ENCODE measurements at regions not wholly inside any gene's neighbourhood (a gene's known extent, or its start where the extent isn't known, plus 50 kb on each side); places are given as distances from the start of the nearest gene placed in this dataset.
A peak's percentile ranks its signal among the peaks of the same experiment; 100 is the strongest.

DNA sequence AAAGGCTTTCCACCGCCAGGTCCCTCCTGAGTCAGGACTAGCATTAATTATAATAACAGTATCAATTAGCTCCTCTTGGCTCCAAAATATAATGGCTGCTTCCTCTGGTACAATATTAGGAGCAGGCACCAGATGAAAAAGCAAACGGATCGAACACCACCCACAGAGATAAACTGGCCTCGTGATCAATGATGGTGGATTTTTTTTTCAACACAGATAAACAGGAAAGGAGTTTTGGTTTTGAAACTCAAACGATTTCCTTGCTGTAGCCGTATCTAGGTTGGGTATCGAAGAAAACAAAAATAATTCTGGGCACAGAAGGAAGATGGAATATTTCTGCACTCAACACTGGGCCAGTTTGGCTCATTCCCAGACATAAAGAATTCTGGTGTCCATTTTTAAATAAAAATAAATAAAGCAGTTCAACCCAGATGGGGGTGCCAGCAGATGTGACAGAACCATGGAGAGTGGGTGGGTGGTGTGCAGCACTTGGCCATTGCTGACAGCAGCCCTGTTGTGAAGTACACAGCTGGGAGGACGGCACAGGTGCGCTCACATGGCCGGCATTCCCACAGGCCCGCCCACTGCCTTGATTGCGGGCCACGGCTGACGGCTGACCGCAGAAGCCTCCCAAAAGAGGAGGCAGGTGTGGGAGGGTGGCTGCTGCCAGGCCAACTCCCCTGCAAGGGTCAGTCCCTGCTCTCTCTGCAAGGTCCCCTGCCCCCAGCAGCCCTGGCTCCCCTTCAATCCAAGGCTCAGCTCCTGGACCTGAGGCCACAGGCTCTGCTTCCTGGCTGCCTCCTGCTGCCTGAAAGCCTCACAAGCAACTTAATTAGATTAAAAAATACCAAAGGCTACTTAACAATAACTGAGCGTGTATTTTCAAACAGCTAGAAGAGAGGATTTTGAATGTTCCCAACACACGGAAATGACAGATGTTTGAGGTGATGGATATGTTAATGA is 351.9 kb upstream of the ID2 start:
- no peak overlapping the region for H2BK120ac ChIP-seq (ENCODE audit: low read depth, low read length)
- H3K9ac ChIP-seq (ENCODE audit: low read length) = no peak overlapping the region
- H3K36me3 ChIP-seq (ENCODE audit: control insufficient read depth in 1 of 2, insufficient read depth in 2 of 2, low read depth in 1 of 2, low read length in 2 of 2) = no peaks in the 10 kb centered on the region
- no peak overlapping the region for H3K18ac ChIP-seq (ENCODE audit: low read depth in 1 of 2, low read length in 2 of 2)
- H3K79me1 ChIP-seq (replicated peaks; ENCODE audit: low read length, poor library complexity, severe bottlenecking) = no peaks in the 10 kb centered on the region
- H3K14ac ChIP-seq (ENCODE audit: low read length in 2 of 2) = no peak overlapping the region
- no peak overlapping the region for H3K4me2 ChIP-seq (ENCODE audit: low read length, poor library complexity, severe bottlenecking)
- H4K91ac ChIP-seq (ENCODE audit: low read length) = peak overlapping the region; percentile 32
- no peak overlapping the region for H3K4me3 ChIP-seq (ENCODE audit: insufficient read depth in 1 of 2, low read depth in 1 of 2, low read length in 2 of 2)
- no peak overlapping the region for H3K23ac ChIP-seq (ENCODE audit: low read length in 2 of 2)
- peaks cover 2% of the 10 kb centered on the region for H3K4me1 ChIP-seq (ENCODE audit: control insufficient read depth, insufficient read depth, low read depth, low read length)
- H2AFZ ChIP-seq (ENCODE audit: low read depth, low read length) = no peak overlapping the region
- H4K8ac ChIP-seq (ENCODE audit: low read length) = no peak overlapping the region
- no peak overlapping the region for H3K27ac ChIP-seq (ENCODE audit: low read length, poor library complexity, severe bottlenecking)
- no peak overlapping the region for H2BK5ac ChIP-seq (ENCODE audit: low read depth, low read length, poor library complexity, severe bottlenecking)
- no peaks in the 10 kb centered on the region for H3K9me3 ChIP-seq (ENCODE audit: control insufficient read depth, low read length)
- H2BK12ac ChIP-seq (ENCODE audit: low read length in 2 of 2) = no peak overlapping the region
- DNase-seq = no peak
- H3K4ac ChIP-seq (ENCODE audit: low read depth in 1 of 2, low read length in 2 of 2) = no peak overlapping the region
- H3K27me3 ChIP-seq (ENCODE audit: control insufficient read depth in 1 of 2, insufficient read depth in 1 of 2, low read length in 2 of 2) = peaks cover 0 to 3% of the 10 kb centered on the region in 2 experiments
- H2AK5ac ChIP-seq (ENCODE audit: low read length, severe bottlenecking) = no peak overlapping the region
- 96% methylated on average over 15 of the region's 17 CpGs for WGBS
- no peak overlapping the region for H2BK15ac ChIP-seq (ENCODE audit: low read depth, poor library complexity, severe bottlenecking)

- WGBS = 92% methylated on average over 2 of the region's 4 CpGs
- H2BK120ac ChIP-seq (ENCODE audit: low read depth, low read length) = no peak overlapping the region
- H3K27me3 ChIP-seq (ENCODE audit: control insufficient read depth in 1 of 2, insufficient read depth in 1 of 2, low read length in 2 of 2) = no peaks in the 10 kb centered on the region
- no peak overlapping the region for H4K8ac ChIP-seq (ENCODE audit: low read length)
- no peak overlapping the region for H2BK12ac ChIP-seq (ENCODE audit: low read length in 2 of 2)
- H3K14ac ChIP-seq (ENCODE audit: low read length in 2 of 2) = no peak overlapping the region
- H4K91ac ChIP-seq (ENCODE audit: low read length) = no peak overlapping the region
- H3K4me2 ChIP-seq (ENCODE audit: low read length, poor library complexity, severe bottlenecking) = no peak overlapping the region
- no peaks in the 10 kb centered on the region for H3K36me3 ChIP-seq (ENCODE audit: control insufficient read depth in 1 of 2, insufficient read depth in 2 of 2, low read depth in 1 of 2, low read length in 2 of 2)
- DNase-seq = no peak
- H3K4me1 ChIP-seq (ENCODE audit: control insufficient read depth, insufficient read depth, low read depth, low read length) = peaks cover 4% of the 10 kb centered on the region
- H3K18ac ChIP-seq (ENCODE audit: low read depth in 1 of 2, low read length in 2 of 2) = no peak overlapping the region
- no peak overlapping the region for H3K23ac ChIP-seq (ENCODE audit: low read length in 2 of 2)
- H3K9me3 ChIP-seq (ENCODE audit: control insufficient read depth, low read length) = no peaks in the 10 kb centered on the region
- no peak overlapping the region for H2AFZ ChIP-seq (ENCODE audit: low read depth, low read length)
- no peak overlapping the region for H3K4me3 ChIP-seq (ENCODE audit: insufficient read depth in 1 of 2, low read depth in 1 of 2, low read length in 2 of 2)
- H2BK5ac ChIP-seq (ENCODE audit: low read depth, low read length, poor library complexity, severe bottlenecking) = no peak overlapping the region
- H3K4ac ChIP-seq (ENCODE audit: low read depth in 1 of 2, low read length in 2 of 2) = no peak overlapping the region
- H3K79me1 ChIP-seq (replicated peaks; ENCODE audit: low read length, poor library complexity, severe bottlenecking) = no peaks in the 10 kb centered on the region
- no peak overlapping the region for H3K27ac ChIP-seq (ENCODE audit: low read length, poor library complexity, severe bottlenecking)
- H2AK5ac ChIP-seq (ENCODE audit: low read length, severe bottlenecking) = no peak overlapping the region
- H2BK15ac ChIP-seq (ENCODE audit: low read depth, poor library complexity, severe bottlenecking) = no peak overlapping the region
- no peak overlapping the region for H3K9ac ChIP-seq (ENCODE audit: low read length)
These were observed 350.8 kb upstream of the ID2 start for GRCh38 chr2:8331068-8331467.

GRCh38 chr2:8332646-8333045 is 349.2 kb upstream of the ID2 start:
- H3K4ac ChIP-seq (ENCODE audit: low read depth in 1 of 2, low read length in 2 of 2) = no peak overlapping the region
- no peak overlapping the region for H2AFZ ChIP-seq (ENCODE audit: low read depth, low read length)
- no peak overlapping the region for H3K27ac ChIP-seq (ENCODE audit: low read length, poor library complexity, severe bottlenecking)
- no peak overlapping the region for H3K4me2 ChIP-seq (ENCODE audit: low read length, poor library complexity, severe bottlenecking)
- no peak overlapping the region for H2AK5ac ChIP-seq (ENCODE audit: low read length, severe bottlenecking)
- H3K36me3 ChIP-seq (ENCODE audit: control insufficient read depth in 1 of 2, insufficient read depth in 2 of 2, low read depth in 1 of 2, low read length in 2 of 2) = no peaks in the 10 kb centered on the region
- H3K9ac ChIP-seq (ENCODE audit: low read length) = no peak overlapping the region
- no peaks in the 10 kb centered on the region for H3K9me3 ChIP-seq (ENCODE audit: control insufficient read depth, low read length)
- DNase-seq = no peak
- H3K14ac ChIP-seq (ENCODE audit: low read length in 2 of 2) = no peak overlapping the region
- peaks cover 4% of the 10 kb centered on the region for H3K4me1 ChIP-seq (ENCODE audit: control insufficient read depth, insufficient read depth, low read depth, low read length)
- H3K4me3 ChIP-seq (ENCODE audit: insufficient read depth in 1 of 2, low read depth in 1 of 2, low read length in 2 of 2) = no peak overlapping the region
- WGBS = 90% methylated on average over 9 of the region's 9 CpGs
- no peak overlapping the region for H3K23ac ChIP-seq (ENCODE audit: low read length in 2 of 2)
- no peak overlapping the region for H4K91ac ChIP-seq (ENCODE audit: low read length)
- H2BK120ac ChIP-seq (ENCODE audit: low read depth, low read length) = no peak overlapping the region
- no peaks in the 10 kb centered on the region for H3K27me3 ChIP-seq (ENCODE audit: control insufficient read depth in 1 of 2, insufficient read depth in 1 of 2, low read length in 2 of 2)
- no peak overlapping the region for H2BK12ac ChIP-seq (ENCODE audit: low read length in 2 of 2)
- no peak overlapping the region for H4K8ac ChIP-seq (ENCODE audit: low read length)
- no peak overlapping the region for H2BK5ac ChIP-seq (ENCODE audit: low read depth, low read length, poor library complexity, severe bottlenecking)
- H2BK15ac ChIP-seq (ENCODE audit: low read depth, poor library complexity, severe bottlenecking) = no peak overlapping the region
- no peak overlapping the region for H3K18ac ChIP-seq (ENCODE audit: low read depth in 1 of 2, low read length in 2 of 2)
- no peaks in the 10 kb centered on the region for H3K79me1 ChIP-seq (replicated peaks; ENCODE audit: low read length, poor library complexity, severe bottlenecking)

DNA sequence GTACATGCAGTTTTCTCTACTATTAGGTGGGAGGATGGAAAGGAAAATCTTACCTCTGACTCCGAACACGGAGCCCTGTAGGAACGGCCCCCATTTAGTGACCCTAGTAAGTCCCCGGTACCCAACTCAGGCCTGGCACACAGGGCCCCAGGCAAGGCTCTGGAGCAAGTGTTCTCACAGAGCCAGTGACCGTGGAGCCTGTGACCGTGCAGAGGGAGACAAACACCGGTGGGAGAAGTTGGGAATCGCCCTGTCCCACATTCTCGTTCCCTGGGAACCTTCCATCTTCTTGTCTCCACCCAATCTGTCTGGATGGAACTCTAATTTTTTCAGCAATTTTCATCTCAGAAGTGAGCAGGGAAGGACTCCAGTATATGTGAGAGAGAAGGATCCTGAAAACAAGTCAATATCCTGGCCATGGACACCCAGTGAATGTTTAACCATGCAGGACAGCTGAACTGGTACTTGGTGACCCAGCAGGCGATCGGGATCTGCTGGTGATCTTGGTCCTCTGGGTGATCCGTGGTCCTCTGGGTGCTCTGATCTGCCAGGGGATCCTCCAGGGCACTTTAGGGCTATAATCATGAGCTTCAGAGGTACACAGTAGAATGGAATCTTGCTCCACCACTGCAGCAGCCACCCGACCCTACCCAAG is 348.6 kb upstream of the ID2 start:
- WGBS = 97% methylated on average over 12 of the region's 13 CpGs
- H3K27me3 ChIP-seq (ENCODE audit: control insufficient read depth in 1 of 2, insufficient read depth in 1 of 2, low read length in 2 of 2) = no peaks in the 10 kb centered on the region
- no peak overlapping the region for H2BK12ac ChIP-seq (ENCODE audit: low read length in 2 of 2)
- no peak overlapping the region for H3K23ac ChIP-seq (ENCODE audit: low read length in 2 of 2)
- no peaks in the 10 kb centered on the region for H3K36me3 ChIP-seq (ENCODE audit: control insufficient read depth in 1 of 2, insufficient read depth in 2 of 2, low read depth in 1 of 2, low read length in 2 of 2)
- H4K8ac ChIP-seq (ENCODE audit: low read length) = no peak overlapping the region
- no peaks in the 10 kb centered on the region for H3K9me3 ChIP-seq (ENCODE audit: control insufficient read depth, low read length)
- peaks cover 4% of the 10 kb centered on the region for H3K4me1 ChIP-seq (ENCODE audit: control insufficient read depth, insufficient read depth, low read depth, low read length)
- no peak overlapping the region for H3K4me2 ChIP-seq (ENCODE audit: low read length, poor library complexity, severe bottlenecking)
- H3K9ac ChIP-seq (ENCODE audit: low read length) = no peak overlapping the region
- H3K14ac ChIP-seq (ENCODE audit: low read length in 2 of 2) = no peak overlapping the region
- no peak overlapping the region for H3K18ac ChIP-seq (ENCODE audit: low read depth in 1 of 2, low read length in 2 of 2)
- no peak overlapping the region for H2AFZ ChIP-seq (ENCODE audit: low read depth, low read length)
- no peak overlapping the region for H3K4me3 ChIP-seq (ENCODE audit: insufficient read depth in 1 of 2, low read depth in 1 of 2, low read length in 2 of 2)
- H3K79me1 ChIP-seq (replicated peaks; ENCODE audit: low read length, poor library complexity, severe bottlenecking) = no peaks in the 10 kb centered on the region
- H2BK15ac ChIP-seq (ENCODE audit: low read depth, poor library complexity, severe bottlenecking) = no peak overlapping the region
- H2BK120ac ChIP-seq (ENCODE audit: low read depth, low read length) = no peak overlapping the region
- DNase-seq = no peak
- H3K27ac ChIP-seq (ENCODE audit: low read length, poor library complexity, severe bottlenecking) = no peak overlapping the region
- no peak overlapping the region for H2AK5ac ChIP-seq (ENCODE audit: low read length, severe bottlenecking)
- H3K4ac ChIP-seq (ENCODE audit: low read depth in 1 of 2, low read length in 2 of 2) = no peak overlapping the region
- H2BK5ac ChIP-seq (ENCODE audit: low read depth, low read length, poor library complexity, severe bottlenecking) = no peak overlapping the region
- H4K91ac ChIP-seq (ENCODE audit: low read length) = no peak overlapping the region

Measured in mesenchymal stem cell (in vitro differentiated cells and primary cell).